OCI-LY1 (cell line): ENCODE measurements at regions not wholly inside any gene's neighbourhood (a gene's known extent, or its start where the extent isn't known, plus 50 kb on each side); places are given as distances from the start of the nearest gene placed in this dataset.

ENCODE experiments used
- H2AFZ ChIP-seq: fragments of 200-600 bp; sonication (generic), shearing (Covaris generic); 2 replicates; pipeline ENCODE4 v1.6.0; 2014; ENCODE audit warnings: antibody characterized with exemption, mild to moderate bottlenecking, low read length
- H3F3A ChIP-seq: fragments of 200-600 bp; sonication (generic), shearing (Covaris generic); 2 replicates; pipeline ENCODE4 v1.6.0; 2014; ENCODE audit warnings: mild to moderate bottlenecking, antibody characterized with exemption, low read length, moderate library complexity; ENCODE audit not compliant: insufficient read depth
- H3K27ac ChIP-seq: fragments of 200-600 bp; sonication (generic); 2 replicates; pipeline ENCODE4 v1.5.1; 2014; ENCODE audit warnings: low read length, mixed run types, mild to moderate bottlenecking, low read depth; ENCODE audit not compliant: poor library complexity, severe bottlenecking
- H3K27me3 ChIP-seq: fragments of 200-600 bp; sonication (generic); 2 replicates; pipeline ENCODE4 v1.6.0; 2014; ENCODE audit warnings: antibody characterized with exemption, mild to moderate bottlenecking, low read length, moderate library complexity; ENCODE audit not compliant: insufficient read depth
- H3K36me3 ChIP-seq: fragments of 200-600 bp; sonication (generic); 2 replicates; pipeline ENCODE4 v1.6.1; 2014; ENCODE audit warnings: mild to moderate bottlenecking, antibody characterized with exemption, low read length, moderate library complexity, mixed read lengths; ENCODE audit not compliant: insufficient read depth
- H3K4me1 ChIP-seq: fragments of 200-600 bp; sonication (generic); 2 replicates; pipeline ENCODE4 v1.5.1; 2014; ENCODE audit warnings: mild to moderate bottlenecking, low read length, moderate library complexity; ENCODE audit not compliant: insufficient read depth, severe bottlenecking
- H3K4me2 ChIP-seq: fragments of 200-600 bp; sonication (generic), shearing (Covaris generic); 2 replicates; pipeline ENCODE4 v1.6.1; 2014; ENCODE audit warnings: low read length
- H3K4me3 ChIP-seq: fragments of 200-600 bp; sonication (generic); 2 replicates; pipeline ENCODE4 v1.5.1; 2014; ENCODE audit warnings: low read length, low read depth, mild to moderate bottlenecking, mixed read lengths; ENCODE audit not compliant: poor library complexity, severe bottlenecking
- H3K79me2 ChIP-seq: fragments of 200-600 bp; shearing (Covaris generic); 2 replicates; pipeline ENCODE4 v1.6.1; 2016; ENCODE audit warnings: mixed run types, low read length, mixed read lengths; ENCODE audit not compliant: insufficient read depth
- H3K9ac ChIP-seq: fragments of 200-600 bp; sonication (generic), shearing (Covaris generic); 2 replicates; pipeline ENCODE4 v1.6.1; 2014; ENCODE audit warnings: mild to moderate bottlenecking, low read length, mixed read lengths
- H3K9me2 ChIP-seq: fragments of 200-600 bp; sonication (generic), shearing (Covaris generic); 2 replicates; pipeline ENCODE4 v1.6.1; 2014; ENCODE audit warnings: low read depth, mild to moderate bottlenecking, low read length, mixed read lengths
- H3K9me3 ChIP-seq: fragments of 200-600 bp; shearing (Covaris generic); 2 replicates; pipeline ENCODE4 v1.6.1; 2014; ENCODE audit warnings: low read length, mixed read lengths
- H4K20me1 ChIP-seq: fragments of 200-600 bp; sonication (generic), shearing (Covaris generic); 2 replicates; pipeline ENCODE4 v1.6.0; 2016; ENCODE audit warnings: mild to moderate bottlenecking, low read length; ENCODE audit not compliant: insufficient read depth
- CTCF ChIP-seq: fragments of 200-600 bp; sonication (generic), shearing (Covaris generic); IDR thresholded peaks from 2 replicates; pipeline ENCODE4 v1.5.1; 2017; ENCODE audit warnings: mild to moderate bottlenecking, antibody characterized with exemption, low read length, moderate library complexity, mixed read lengths
- EZH2 ChIP-seq: fragments of 200-600 bp; sonication (generic), shearing (Covaris generic); IDR thresholded peaks from 2 replicates; pipeline ENCODE4 v1.8.0; 2017; ENCODE audit warnings: borderline replicate concordance, mixed run types, mild to moderate bottlenecking, antibody characterized with exemption, low read length, moderate library complexity, mixed read lengths

DNA sequence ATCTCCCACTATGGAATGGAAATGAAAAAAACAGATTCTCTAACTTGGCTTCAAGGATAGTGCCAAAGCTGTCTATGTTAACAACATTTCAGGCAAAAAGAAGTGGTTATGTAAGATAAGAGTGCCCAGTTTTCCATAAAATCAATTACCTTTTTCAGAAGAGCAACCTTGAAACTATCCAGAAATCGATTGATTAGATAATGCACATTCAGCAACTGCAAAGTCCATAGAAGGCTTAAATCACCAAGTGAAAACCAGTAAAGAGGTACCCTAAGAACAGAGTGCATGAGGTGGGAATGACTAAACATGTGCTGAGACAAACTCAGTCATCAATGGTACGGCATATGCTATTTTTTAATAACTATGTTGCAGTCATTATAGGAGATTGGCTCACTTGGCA, 71.9 kb upstream of the TNKS2 start:
- TF ChIP-seq CTCF = no peak
- no peak for TF ChIP-seq EZH2
- Histone ChIP-seq H2AFZ (no peak overlapping the region), H3K9me2 (no peaks in the 10 kb centered on the region), H3K9ac (no peak overlapping the region), H3K4me2 (no peak overlapping the region), H3K79me2 (no peaks in the 10 kb centered on the region), H3K9me3 (no peaks in the 10 kb centered on the region), H3K4me3 (no peak overlapping the region), H3F3A (no peaks in the 10 kb centered on the region), H3K27ac (no peak overlapping the region), H4K20me1 (no peaks in the 10 kb centered on the region), H3K4me1 (no peaks in the 10 kb centered on the region), H3K27me3 (no peaks in the 10 kb centered on the region), H3K36me3 (no peaks in the 10 kb centered on the region)

DNA sequence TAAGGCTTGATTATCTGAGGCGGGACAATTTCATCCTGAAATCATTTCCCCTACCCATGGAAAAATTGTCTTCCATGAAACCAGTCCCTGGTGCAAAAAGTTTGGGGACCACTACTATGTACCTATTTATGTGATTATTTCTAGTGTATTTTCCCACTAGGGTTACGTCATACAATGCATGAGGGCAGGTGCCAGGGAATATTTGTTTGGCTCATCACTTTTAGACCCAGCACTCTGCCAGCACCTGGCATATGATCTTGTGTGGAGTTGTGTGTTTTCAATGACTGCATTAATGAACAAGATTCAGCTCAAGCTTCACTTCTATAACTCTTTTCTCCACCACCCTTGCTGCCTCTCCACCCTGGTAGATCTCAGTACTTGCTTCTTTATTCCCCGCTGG, 73.3 kb upstream of the TNKS2 start:
- Histone ChIP-seq H4K20me1 (no peaks in the 10 kb centered on the region), H3F3A (no peaks in the 10 kb centered on the region), H3K36me3 (no peaks in the 10 kb centered on the region), H3K9me3 (no peaks in the 10 kb centered on the region), H3K9ac (no peak overlapping the region), H3K79me2 (no peaks in the 10 kb centered on the region), H3K9me2 (no peaks in the 10 kb centered on the region), H2AFZ (no peak overlapping the region), H3K27me3 (no peaks in the 10 kb centered on the region), H3K4me2 (no peak overlapping the region), H3K27ac (no peak overlapping the region), H3K4me1 (no peaks in the 10 kb centered on the region), H3K4me3 (no peak overlapping the region)
- TF ChIP-seq CTCF (no peak), EZH2 (no peak)

- no peaks in the 10 kb centered on the region for H3K27me3 ChIP-seq
- TF ChIP-seq CTCF = no peak
- no peak for TF ChIP-seq EZH2
- no peak overlapping the region for H3K27ac ChIP-seq
- H3K9me3 ChIP-seq = no peaks in the 10 kb centered on the region
- H3K9ac ChIP-seq = no peak overlapping the region
- H3K9me2 ChIP-seq = no peaks in the 10 kb centered on the region
- no peak overlapping the region for H3K4me3 ChIP-seq
- H3K36me3 ChIP-seq = no peaks in the 10 kb centered on the region
- H3K79me2 ChIP-seq = no peaks in the 10 kb centered on the region
- no peak overlapping the region for H3K4me2 ChIP-seq
- H4K20me1 ChIP-seq = no peaks in the 10 kb centered on the region
- no peaks in the 10 kb centered on the region for H3F3A ChIP-seq
- H3K4me1 ChIP-seq = no peaks in the 10 kb centered on the region
- no peak overlapping the region for H2AFZ ChIP-seq
Measured at GRCh38 chr10:91713461-91714072, 80.7 kb upstream of the PPP1R3C start.
